ENCODE measurements at regions not wholly inside any gene's neighbourhood (a gene's known extent, or its start where the extent isn't known, plus 50 kb on each side); places are given as distances from the start of the nearest gene placed in this dataset.

DNA sequence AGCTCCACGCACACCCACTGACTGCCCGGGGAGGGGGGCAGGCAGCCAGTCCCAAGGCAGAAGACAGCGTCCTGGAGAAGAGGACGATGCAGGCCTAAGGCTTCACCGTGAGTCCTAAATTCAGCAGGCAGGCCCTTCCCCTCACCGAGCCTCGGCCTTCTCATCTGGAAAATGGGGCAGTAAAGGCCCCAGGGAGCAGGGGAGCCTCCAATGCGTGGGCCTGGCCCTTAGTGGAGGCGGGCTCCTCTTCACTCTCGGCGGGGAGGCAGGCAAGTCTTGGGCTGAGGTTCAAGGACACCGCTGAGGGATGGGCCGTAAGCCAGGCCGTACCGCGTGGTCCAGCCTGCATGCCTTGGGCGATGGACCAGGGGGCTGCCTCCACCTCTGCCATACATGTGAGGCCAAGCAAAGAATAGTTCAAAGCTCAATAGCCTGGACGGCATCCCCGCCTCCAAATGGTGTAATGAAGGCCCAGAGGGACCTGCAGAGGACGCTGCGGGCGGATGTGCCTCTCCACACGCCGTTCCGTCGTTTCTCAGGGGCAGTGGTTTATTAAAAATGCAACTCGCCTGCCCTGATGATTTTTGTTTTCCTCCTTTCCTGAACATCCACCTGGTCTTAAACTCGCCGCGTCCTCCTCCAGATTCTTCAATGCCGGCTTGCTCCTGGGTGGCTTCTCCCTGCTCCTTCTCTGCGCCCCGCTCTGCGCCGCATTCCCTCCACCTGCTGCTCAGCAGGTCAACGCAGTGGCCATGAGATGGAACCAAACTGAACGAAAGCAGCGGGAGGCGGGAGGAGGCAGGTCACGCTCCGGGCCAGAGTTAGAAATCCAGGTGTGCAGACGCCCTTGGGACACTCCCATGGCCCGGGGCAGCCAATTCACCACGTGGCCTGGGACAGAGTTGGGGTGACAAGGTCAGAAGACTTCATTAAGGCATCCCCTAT is 627.8 kb downstream of the TBC1D22A start:
- DNase-seq (ENCODE audit: low read depth in 2 of 2), result no peak

DNA sequence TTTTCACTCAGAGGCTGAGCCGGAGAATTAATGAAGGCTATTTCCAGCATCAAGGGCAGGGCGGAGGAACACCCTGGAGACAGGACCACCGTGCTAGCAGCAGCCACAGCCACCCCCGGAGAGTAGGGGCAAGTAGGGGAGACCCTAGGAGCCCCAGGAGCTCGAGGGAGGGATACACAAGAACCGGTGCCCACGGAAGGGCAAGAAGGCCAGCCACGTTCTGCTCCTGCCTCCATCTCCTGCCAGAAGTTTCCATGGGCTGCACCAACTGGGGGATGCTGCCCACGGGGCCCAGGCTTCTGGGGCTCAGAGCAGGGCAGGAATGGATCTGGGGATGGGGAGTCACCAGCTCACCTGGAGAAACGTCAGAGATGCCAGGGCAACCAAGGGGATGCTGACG is 626.8 kb downstream of the TBC1D22A start:
- DNase-seq (ENCODE audit: low read depth in 2 of 2), result no peak

DNA sequence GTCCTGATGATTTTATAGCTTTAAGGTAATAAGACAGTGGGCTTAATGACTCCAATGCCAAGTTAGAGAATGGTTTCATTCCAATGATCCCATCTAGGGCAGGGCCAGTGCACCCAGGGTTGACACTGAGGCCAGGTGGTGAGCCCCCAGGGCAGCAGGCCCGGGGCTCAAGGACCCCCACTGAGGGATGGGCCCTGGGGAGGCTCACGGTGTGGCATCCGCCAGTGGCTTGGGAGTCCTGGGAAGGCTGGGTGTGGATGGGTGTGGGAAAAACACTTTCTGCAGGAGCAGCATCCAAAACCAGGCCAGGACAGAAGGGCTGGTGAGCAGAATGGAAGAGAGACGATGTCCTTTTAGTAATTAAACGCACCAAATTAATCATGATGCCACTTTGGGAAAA is 626.3 kb downstream of the TBC1D22A start:
- DNase-seq (ENCODE audit: low read depth in 2 of 2), result no peak

DNA sequence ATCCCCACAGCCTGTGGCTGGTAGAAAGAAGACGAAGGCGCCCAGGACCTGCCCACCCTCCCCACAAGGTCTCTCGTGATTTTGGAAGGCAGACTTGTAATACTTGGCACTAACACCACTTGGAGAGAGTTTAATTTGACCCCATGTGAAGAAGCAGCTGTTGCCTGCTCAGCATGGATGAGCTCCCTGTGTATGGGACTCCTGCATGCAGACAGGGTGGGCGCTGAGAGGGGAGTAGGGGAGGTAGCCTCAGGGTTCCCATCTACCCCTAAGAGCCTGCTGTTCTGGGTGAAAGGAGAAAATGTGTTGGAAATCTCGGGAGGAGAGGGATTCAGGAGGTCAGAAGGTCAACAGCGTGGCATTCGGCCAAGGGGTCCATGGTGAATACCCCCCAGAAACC is 625.9 kb downstream of the TBC1D22A start:
- no peak for DNase-seq (ENCODE audit: low read depth in 2 of 2)

DNA sequence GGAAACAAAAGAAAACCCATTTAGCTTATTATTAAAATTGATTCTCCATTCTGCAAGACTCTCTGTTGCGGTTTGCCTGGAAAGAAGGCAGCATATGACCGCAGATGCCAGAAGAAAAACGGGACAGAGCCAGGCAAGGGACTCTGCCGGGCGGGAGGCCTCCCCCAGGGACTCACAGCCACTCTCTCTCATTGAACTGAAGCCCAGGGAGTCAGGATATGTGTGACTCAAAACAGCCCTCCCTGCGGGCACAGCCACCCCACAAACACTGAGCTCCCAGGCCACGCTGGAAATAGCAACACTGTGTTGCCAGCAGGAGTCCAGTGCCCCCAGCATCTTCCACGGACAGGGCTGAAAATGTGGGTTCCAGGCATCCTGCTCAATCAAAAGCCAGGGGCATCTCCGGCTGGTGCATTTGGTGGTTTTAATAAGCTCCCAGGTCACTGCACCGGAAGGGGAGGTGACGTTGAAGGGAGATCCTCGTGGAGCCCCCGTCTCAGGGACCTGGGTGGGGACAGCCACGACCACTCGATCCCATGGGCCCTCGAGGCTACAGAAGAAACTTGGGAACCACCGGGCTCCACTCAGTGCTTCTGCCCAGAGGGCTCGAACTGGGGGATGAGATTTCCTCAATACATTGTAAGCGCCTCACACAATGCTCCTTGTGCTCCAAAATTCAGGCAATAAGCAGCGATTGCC is 624.5 kb downstream of the TBC1D22A start:
- no peak for DNase-seq (ENCODE audit: low read depth in 2 of 2)

DNA sequence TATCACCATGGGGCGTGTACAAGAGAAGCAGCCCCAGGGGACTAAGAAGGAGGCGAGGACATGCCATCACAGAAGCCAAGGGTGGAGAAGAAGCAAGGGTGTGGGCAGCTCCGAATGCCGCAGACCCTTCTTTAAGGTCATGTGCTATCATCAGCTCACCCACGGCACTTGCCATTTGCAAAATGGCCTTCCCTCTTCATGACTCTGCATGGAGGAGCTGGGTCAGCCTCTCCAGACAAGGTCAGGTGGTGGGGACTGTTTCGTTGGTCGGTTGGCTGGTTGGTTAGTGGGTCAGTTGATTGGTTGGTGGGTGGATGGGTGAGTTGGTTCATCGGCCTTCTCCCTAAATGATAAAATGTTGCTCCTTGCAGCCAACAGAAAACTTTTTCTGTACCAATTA is 622.5 kb downstream of the TBC1D22A start:
- no peak for DNase-seq (ENCODE audit: low read depth in 2 of 2)

DNA sequence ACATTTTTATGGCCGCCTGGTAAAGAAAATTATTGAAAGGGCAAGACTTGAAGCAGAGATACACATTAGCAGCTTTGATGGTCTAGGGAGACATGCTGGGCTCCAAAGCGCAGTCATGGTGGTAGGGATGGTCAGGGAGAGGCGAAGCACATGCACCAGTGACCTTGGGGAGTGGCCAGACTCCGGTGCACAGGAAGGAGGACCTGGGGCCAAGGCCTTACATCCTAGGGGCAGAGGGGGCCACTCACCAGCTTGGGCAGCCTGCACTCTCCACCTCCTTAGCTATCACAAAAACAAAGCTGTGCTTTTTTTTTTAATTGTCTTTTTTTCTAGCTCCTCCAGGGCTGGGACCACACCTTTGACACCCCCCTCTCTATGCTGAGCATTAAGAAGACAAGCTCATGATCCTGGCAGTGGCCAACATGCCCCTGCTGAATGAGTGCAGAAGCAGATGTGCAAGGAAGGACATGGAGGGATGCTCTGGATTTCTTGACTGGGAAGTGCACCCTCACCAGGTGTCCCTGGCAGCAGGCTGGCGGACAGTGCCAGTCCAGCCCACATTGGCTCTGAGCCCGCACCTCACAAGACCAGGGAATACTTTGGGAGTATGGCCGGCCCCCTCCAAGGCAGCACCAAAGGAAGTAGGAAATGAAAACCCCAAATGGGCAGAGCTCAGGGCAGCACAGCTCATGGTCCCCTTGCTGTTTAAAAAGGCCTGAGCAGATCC is 619.9 kb downstream of the TBC1D22A start:
- no peak for DNase-seq (ENCODE audit: low read depth in 2 of 2)

DNA sequence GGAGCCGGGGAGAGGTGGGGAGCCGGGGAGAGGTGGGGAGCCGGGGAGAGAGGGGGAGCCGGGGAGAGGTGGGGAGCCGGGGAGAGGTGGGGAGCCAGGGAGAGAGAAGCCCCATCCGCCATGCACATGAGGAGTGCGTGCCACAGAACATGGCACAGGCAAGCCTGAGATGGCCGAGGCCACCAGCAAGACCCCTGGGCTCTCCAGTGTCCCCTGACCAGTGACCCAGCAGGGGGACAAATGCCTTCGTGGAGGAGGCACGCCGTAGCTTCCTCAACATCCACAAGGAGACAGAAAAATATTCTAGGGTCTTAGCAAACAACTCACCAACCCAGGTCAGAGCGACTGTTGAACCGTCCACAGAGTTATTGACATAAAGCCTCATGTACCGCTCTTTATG is 618.8 kb downstream of the TBC1D22A start:
- DNase-seq (ENCODE audit: low read depth in 2 of 2), result no peak

DNA sequence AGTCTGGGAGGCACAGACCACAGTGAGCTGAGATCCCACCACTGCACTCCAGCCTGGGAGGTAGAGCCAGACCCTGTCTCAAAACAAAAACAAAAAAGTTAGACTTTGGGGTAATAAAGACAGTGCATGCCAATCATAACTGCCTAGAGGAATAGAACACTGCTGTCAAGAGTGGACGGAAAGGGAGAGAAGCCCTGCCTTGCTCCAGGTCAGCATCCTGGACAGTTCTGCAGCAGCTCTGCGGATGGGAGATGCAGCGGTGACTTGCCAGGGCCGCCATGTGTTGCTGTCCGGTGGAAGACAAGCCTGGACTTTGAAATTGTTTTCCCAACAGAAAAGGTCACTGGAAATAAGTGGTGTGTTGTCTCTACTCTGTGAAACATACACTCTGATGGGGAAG is 618.2 kb downstream of the TBC1D22A start:
- no peak for DNase-seq (ENCODE audit: low read depth in 2 of 2)

DNA sequence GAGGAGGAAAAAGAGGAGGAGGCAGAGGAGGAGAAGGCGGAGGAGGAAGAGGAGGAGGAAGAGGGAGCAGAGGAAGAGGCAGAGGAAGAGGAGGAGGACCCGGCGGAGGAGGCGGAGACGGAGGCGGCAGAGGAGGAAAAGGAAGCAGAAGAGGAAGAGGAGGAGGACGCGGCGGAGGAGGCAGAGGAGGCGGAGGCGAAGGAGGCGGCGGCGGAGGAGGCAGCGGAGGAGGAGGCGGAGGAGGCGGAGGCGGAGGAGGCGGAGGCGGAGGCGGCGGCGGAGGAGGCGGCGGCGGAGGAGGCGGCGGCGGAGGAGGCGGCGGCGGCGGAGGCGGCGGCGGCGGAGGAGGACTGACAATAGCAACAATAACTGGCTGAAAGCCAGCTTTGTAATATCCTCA is 616.6 kb downstream of the TBC1D22A start:
- DNase-seq (ENCODE audit: low read depth in 2 of 2), result no peak

DNA sequence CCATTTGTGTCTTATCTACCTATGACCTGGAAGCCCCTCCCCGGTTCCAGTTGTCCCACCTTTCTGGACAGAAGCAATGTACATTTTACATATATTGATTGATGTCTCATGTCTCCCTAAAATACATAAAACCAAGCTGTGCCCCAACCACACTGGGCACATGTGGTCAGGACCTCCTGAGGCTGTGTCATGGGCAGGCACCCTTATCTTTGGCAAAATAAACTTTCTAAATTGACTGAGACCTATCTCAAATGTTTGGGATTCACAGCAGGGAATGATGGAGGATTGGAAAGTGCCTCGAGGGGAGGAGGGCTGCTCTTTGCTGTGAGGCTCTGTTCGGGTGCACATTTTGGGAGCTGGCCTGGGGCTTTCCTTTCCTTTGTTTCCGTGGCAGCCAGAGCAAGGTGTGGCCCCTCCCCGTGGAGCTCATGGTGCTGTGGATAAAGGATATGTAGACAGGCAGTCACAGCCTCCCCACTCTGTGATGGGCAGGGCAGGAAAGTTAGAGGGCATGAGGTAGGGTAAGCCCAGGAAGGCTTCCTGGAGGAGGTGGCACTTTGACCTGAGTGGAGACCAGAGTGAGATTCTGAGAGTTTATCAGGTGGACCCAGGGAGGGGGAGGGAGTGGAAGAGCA is 615.6 kb downstream of the TBC1D22A start:
- no peak for DNase-seq (ENCODE audit: low read depth in 2 of 2)

DNA sequence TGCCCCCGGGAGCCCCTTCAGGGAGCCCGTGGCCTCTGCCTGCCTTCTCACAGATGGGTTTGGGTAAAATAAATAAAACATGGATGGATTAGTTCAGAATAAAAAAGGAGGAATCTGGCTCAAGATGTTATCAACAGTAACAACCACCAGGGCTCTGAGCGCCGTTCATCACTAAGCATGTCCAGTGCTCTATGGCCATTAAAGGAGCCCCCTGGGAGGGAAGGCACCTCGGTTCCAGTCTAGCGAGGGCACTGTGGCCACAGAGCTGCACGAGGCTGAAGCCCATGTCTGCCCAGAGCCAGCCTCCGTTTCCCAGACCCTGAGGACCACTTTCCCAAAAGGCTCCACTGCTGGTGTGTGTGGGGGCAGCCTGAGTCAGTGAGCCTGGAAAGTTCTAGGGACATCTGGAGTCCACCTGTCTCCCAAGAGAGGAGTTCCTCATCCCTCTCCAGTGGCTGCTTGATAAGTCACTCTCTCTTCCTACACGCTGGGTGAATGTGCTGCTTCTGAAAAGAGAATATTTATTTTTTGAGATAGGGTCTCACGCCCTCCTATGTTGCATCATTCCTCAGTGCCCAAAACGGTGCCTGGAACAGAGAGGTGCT is 614.6 kb downstream of the TBC1D22A start:
- DNase-seq (ENCODE audit: low read depth in 2 of 2), result no peak

DNA sequence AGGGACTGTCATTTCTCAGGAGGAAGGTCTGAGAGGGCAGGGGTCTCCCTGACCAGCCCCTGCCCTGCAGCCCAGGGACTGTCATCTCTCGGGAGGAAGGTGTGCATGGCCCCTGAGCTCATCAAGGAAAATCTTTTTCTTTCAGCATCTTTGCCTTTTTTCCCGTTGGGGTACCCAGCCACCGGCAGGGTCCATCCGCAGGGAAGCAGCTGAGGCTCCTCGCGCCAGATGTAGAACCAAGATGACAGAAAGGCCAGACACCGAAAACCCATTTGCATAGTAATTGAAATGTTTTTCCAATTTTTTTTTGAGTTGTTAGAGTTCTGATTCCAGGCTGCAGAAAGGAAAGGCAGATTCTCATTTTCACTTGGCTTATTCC is 613.9 kb downstream of the TBC1D22A start:
- no peak for DNase-seq (ENCODE audit: low read depth in 2 of 2)

DNA sequence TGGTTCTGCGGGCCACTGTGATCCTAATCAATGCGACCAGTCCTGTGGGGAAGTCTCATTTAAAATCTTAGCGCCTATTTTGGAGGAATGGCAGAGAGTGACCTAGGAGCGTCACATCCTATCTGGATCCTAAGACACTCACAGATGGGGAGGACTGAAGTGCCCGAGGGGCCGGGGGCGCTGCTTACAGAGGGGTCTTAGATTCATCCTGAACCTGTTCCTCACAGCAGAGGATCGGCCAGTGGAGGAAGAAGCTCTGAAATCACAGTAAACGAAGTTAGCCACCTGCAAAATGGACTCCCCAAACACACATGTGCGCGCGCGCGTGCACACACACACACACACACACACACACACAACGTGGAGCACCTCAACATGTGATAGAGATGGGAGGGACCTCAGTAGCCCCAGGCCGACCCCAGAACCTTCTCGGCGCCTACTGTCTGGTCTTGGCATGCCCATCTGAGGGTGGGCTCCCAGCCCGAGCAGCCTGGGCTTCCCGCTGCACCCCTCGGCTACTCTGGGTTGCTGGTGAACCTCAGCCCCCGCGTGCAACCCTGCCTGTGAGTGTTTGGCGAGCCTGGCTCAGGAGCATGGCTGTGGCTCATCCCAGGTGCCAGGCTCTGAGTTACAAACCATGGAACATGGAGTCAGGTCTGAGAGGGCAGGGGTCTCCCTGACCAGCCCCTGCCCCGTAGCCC is 613.3 kb downstream of the TBC1D22A start:
- no peak for DNase-seq (ENCODE audit: low read depth in 2 of 2)

DNA sequence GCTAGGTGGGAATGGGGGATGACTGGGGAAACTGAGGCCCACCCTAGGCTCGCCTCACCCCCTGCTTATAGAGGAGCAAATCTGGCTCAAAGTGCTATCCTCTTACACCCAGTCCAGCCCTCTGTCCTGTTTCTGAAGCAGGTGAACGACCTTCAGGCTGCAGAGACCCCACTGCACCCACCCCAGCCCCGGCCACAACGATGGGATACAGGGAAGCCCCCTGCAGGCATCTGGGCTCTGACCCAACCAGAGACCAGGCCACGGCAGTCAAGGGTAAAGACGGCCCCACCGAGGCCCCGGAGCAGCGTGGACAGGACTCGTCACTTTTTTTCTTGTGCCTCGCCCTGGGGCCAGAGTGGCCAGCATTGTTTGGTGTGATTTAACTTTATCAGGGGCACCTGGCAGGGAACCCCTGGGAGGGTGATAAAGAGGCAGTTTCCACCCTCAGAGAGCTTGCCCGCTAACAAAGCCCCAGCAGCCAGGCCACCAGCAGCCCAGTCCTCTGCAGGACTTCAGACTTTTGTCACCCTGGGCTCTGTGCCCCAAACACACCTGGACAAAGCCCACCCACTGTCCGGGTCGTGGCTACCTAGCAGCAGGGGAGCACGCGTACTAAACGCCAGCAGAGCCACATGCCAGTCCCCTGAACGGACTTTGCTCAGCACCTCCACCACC is 612.6 kb downstream of the TBC1D22A start:
- no peak for DNase-seq (ENCODE audit: low read depth in 2 of 2)

DNA sequence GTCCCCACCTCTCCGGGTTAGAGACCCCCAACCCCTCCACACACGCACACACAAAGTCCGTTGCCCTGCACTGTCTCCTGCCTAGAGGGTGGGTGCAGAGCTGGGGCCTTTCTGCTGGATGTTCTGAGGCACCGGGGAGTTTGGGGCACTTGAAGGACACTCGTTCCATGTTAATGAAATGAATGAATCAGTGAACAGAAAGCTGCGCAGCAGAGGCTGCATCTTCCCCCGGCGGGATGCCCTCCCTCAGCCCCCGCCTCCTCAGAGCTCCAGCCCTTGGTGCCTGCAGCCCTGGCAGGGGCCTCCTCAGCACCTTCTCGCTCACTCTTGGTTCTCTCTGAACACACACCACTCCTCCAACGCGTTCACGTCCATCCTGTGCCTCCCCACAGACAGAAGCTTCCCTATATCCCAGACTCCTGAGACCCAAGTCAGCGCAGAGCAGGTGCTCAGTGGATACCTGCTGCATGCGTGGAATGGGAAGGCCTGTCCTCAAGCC is 611.9 kb downstream of the TBC1D22A start:
- no peak for DNase-seq (ENCODE audit: low read depth in 2 of 2)

DNA sequence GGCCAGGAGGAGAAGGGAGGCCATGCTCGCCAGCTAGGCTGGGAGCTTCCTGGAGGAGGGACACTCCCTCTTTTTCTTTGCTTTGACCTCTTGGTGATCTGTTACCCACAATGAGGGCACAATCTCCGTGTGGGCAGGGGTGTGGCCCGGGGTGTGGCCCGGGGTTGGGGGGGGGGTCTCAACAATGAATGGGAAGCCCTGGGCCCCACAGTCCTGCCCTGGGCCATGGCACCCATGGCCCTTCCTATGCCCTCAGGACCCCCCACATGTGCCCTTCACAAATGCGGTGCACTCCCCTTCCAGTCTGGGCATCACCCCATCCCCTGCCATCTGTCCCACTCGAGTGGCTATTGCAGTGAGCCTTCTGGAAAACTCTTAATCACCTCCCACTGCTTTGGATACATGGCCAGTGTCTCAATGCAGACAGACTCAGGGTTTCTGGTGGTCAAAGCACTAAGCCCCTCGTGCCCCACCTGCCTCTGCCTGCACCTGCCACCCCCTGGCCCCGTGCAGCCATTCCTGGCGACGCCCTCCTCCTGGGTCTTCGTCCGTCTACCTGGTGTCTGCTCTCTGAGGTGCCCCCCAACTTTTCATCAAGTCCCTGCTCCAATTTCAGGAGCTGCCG is 611.3 kb downstream of the TBC1D22A start:
- no peak for DNase-seq (ENCODE audit: low read depth in 2 of 2)

DNA sequence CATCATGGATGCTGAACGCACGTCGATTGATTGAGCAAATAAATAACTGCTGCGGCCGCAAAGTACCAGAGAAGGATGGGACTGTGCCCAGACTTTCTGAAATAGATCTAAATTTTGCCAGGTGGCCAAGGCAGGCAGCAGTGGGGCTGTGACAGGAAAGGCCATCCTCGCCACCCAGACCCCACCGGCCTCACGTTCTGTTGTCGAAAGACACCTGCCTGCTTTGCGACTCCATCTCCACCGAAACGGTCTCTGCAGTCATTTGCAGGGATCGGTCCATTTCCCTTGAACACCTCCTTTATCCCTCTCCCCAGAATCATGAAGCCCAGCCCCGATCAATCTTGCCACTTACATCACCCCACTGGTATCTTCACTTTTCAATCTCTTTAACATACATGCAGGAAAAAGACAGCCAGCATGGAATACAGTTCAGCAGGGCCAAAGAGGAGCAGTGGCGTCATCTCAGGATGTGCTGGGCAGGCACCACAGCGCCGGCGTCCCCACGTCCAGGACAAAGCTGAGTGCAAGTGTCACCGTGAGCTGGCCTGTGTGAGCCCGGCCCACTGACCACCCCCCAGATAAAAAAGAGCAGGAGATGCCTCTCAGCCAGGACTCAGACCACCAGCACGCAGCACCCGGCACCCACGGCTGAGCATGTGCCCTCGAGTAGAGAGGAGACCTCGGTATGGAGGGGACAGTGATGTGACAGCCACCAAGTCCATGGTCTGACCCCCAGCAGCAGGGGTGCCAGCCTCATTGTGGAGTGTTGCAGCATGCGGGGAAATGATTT is 610.3 kb downstream of the TBC1D22A start:
- no peak for DNase-seq (ENCODE audit: low read depth in 2 of 2)

DNA sequence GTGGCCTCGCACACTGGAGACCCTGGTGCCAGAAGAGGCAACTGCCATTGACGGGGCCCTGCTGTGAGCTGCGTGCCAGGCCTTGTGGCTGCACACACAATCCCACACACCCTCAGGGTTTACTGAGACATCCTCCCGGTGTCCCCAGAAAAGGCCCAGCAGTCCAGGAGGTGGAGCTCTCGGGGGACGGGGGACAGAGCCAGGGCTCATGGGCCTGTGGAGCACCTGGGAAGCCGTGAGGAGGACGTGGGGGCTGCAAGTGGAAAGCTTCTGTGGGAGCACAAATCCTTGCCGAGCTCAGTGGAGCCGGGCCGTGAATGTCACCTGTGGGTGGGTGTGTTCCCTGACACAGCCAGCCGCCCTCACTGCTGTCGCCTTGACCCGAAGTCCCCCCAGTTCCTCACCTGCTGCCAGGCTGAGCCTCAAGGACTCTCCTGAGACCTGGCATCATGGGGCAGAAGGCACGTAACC is 609.7 kb downstream of the TBC1D22A start:
- DNase-seq (ENCODE audit: low read depth in 2 of 2), result no peak

Measured in dermis microvascular lymphatic vessel endothelial cell (primary cell).